Heart right ventricle (tissue), 16 donors: ENCODE measurements at regions not wholly inside any gene's neighbourhood (a gene's known extent, or its start where the extent isn't known, plus 50 kb on each side); places are given as distances from the start of the nearest gene placed in this dataset.

Experiments used
- ATAC-seq, 8 donors: fragments of 200-7000 bp; cut with Tn5 transposase; one replicate each; pipeline ENCODE4 v1.9.1; 2020; ENCODE audit warnings: mild to moderate bottlenecking in 8 of 8, moderate library complexity in 8 of 8, moderate number of reproducible peaks in 1 of 8
- DNase-seq, 2 donors: peaks; one replicate each; pipeline ENCODE4 v3.0.0-alpha.2; 2020
- H3K27ac ChIP-seq, 10 donors: fragments of 200-600 bp; sonication (generic) in 2 of 10; one replicate each; pipeline versions ENCODE4 v1.5.0 to v1.8.0; 2020 to 2022; ENCODE audit warnings: mild to moderate bottlenecking in 3 of 10
- H3K27me3 ChIP-seq, 7 donors: fragments of 200-600 bp; one replicate each; pipeline ENCODE4 v1.8.0; 2021 to 2022; ENCODE audit warnings: mild to moderate bottlenecking in 2 of 7
- H3K36me3 ChIP-seq, 9 donors: fragments of 200-600 bp; sonication (generic) in 1 of 9; one replicate each; pipeline versions ENCODE4 v1.5.0 to v1.8.0; 2020 to 2022; ENCODE audit warnings: mild to moderate bottlenecking in 2 of 9
- H3K4me1 ChIP-seq, 9 donors: fragments of 200-600 bp; sonication (generic) in 1 of 9; one replicate each; pipeline versions ENCODE4 v1.5.0 to v1.8.0; 2020 to 2022; ENCODE audit warnings: mild to moderate bottlenecking in 4 of 9
- H3K4me3 ChIP-seq, 10 donors: fragments of 200-600 bp; sonication (generic) in 2 of 10; one replicate each; pipeline versions ENCODE4 v1.5.0 to v1.8.0; 2020 to 2022; ENCODE audit warnings: mild to moderate bottlenecking in 7 of 10, moderate library complexity in 2 of 10
- H3K9me3 ChIP-seq, 11 donors: fragments of 200-600 bp in 10 of 11; sonication (generic) in 2 of 11; one replicate each; pipeline versions ENCODE4 v1.5.0 to v1.8.0; 2013 to 2022; ENCODE audit warnings: mild to moderate bottlenecking in 2 of 11, control low read depth in 1 of 11, moderate library complexity in 1 of 11
- WGBS, 2 donors: extraction: QIAGEN DNeasy Blood & Tissue Kit; methylation state at CpG; one replicate each; pipeline ENCODE4 v1.1.7; 2013; ENCODE audit warnings: inconsistent platforms in 1 of 2; 5-methylcytosine and 5-hydroxymethylcytosine counted together
- intact Hi-C, 10 donors: fragments of 100-400 bp; cut with DNase I; formaldehyde crosslinking; loops; one replicate each; pipeline versions ENCODE4 v1.11.1 to v1.14.2; 2022
- TF ChIP-seq, protein P1 (sequence below), 9 donors: fragments of 200-600 bp; sonication (generic) in 2 of 9; IDR thresholded peaks; one replicate each; pipeline versions ENCODE4 v1.5.0 to v1.8.0; 2021 to 2022; ENCODE audit warnings: antibody characterized with exemption in 9 of 9, mild to moderate bottlenecking in 5 of 9, moderate library complexity in 1 of 9
- donor health status: Arrhythmogenic right ventricular cardiomyopathy.
- donor health status: ischemic (EF 13 %, LVEDD 7.1; RV severe dilation, severe dysfunction).
- donor health status: healthy with polysubstance abuse.
- donor health status: DM: no; HTN: yes; CAD: no.
- donor health status: DM: no; HTN: no; CAD: no.
- donor health status: ischemic (EF 25% LVEDD 6.9; RV normal size, moderate dysfunction).
- donor health status: ischemic (EF 25% LVEDD 5.7; RV mildly dilated, moderate dysfunction).
- donor health status: healthy.
- donor health status: DM: yes; HTN: yes; CAD: no.
- donor health status: Ischemic cardiomyopathy.
- donor health status: ischemic (EF 35%, LVEDD 5.7; RV mildly dilated, moderate dysfunction).
- donor health status: nonischemic (EF 11% LVEDD 7.7; RV severe dilation, severe dysfunction).
- donor health status: DM: yes; HTN: yes; CAD: no.
- donor health status: PGD.
- donor health status: ischemic (EF 29% LVEDD 5.4; RV normal size, mild dysfunction).
- donor health status: nonischemic (EF 23%, LVEDD 6.1; RV moderate dilation, normal function).

DNA sequence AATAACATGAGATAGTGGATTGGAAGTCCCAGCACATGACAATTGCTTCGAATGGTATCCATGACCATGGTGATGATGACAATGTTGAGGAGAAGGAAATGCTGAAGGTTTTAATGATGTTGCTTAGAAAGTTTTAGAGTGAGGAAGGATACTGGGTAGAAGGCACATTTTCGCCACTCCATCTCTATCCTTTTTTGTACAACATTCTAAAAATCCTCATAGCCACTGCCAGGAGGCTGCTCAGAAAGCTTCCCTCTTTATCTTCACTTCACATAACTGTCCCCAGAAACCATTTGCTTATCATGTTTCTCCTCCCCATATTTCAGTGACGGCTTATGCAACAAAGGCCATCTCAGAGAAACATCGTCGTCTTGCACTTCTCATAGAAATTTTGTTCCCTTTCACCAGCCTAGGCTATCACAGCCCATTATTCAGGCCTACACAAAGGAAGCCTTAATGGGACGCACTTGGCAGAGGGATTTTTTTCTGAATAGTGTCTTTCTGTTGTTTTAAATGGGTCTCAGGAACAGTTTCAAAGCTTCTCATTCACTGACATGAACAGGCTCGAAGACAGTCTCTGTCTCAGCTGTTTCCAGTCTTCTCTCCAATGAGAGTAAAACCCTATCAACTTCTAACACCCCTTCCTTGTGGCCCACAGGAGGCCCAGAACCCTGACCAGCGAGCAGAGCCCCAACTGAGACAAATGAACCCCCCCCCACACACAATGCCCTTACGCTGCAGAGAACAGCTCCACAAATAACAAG, 506.7 kb downstream of the HAPSTR1 start:
- Histone ChIP-seq H3K27ac (no peak overlapping the region), H3K36me3 (no peaks in the 10 kb centered on the region), H3K9me3 (no peaks in the 10 kb centered on the region), H3K4me3 (no peak overlapping the region), H3K4me1 (no peaks in the 10 kb centered on the region), H3K27me3 (peaks cover 0 to 20% (median 4%) of the 10 kb centered on the region in 7 donors)
- intact Hi-C loops: no loop called here
- WGBS, 2 donors: 58 to 61% methylated on average over 9 of the region's 9 CpGs
- ATAC-seq: no peak
- no peak for DNase-seq
- TF ChIP-seq, protein P1, sequence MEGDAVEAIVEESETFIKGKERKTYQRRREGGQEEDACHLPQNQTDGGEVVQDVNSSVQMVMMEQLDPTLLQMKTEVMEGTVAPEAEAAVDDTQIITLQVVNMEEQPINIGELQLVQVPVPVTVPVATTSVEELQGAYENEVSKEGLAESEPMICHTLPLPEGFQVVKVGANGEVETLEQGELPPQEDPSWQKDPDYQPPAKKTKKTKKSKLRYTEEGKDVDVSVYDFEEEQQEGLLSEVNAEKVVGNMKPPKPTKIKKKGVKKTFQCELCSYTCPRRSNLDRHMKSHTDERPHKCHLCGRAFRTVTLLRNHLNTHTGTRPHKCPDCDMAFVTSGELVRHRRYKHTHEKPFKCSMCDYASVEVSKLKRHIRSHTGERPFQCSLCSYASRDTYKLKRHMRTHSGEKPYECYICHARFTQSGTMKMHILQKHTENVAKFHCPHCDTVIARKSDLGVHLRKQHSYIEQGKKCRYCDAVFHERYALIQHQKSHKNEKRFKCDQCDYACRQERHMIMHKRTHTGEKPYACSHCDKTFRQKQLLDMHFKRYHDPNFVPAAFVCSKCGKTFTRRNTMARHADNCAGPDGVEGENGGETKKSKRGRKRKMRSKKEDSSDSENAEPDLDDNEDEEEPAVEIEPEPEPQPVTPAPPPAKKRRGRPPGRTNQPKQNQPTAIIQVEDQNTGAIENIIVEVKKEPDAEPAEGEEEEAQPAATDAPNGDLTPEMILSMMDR (IDR thresholded peaks at IDR 0.05): no peak

DNA sequence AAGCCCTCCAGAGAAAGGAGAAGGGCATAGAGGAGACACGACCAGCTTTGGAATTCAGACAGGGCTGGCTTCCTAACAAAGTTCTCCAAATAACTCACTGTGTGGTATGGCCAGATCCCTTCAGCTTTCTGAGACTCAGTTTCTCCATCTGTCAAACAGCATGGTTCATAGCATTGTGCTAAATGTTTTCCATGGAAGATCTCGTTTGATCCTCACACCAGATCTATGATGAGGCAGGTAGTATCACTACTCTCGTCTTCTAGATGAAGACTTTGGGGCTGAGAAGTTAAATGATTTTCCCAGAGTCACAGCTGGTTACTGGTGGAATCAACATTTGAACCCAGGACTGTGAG, 507.3 kb downstream of the HAPSTR1 start:
- Histone ChIP-seq H3K27ac (no peak overlapping the region), H3K36me3 (no peaks in the 10 kb centered on the region), H3K9me3 (no peaks in the 10 kb centered on the region), H3K27me3 (peaks cover 0 to 15% (median under 1%) of the 10 kb centered on the region in 7 donors), H3K4me1 (no peaks in the 10 kb centered on the region), H3K4me3 (no peak overlapping the region)
- ATAC-seq (no peak), DNase-seq (no peak)
- intact Hi-C loops: no loop called here
- TF ChIP-seq, protein P1 (IDR thresholded peaks at IDR 0.05): no peak
- 50 to 68% methylated on average over 3 of the region's 3 CpGs for WGBS, 2 donors

DNA sequence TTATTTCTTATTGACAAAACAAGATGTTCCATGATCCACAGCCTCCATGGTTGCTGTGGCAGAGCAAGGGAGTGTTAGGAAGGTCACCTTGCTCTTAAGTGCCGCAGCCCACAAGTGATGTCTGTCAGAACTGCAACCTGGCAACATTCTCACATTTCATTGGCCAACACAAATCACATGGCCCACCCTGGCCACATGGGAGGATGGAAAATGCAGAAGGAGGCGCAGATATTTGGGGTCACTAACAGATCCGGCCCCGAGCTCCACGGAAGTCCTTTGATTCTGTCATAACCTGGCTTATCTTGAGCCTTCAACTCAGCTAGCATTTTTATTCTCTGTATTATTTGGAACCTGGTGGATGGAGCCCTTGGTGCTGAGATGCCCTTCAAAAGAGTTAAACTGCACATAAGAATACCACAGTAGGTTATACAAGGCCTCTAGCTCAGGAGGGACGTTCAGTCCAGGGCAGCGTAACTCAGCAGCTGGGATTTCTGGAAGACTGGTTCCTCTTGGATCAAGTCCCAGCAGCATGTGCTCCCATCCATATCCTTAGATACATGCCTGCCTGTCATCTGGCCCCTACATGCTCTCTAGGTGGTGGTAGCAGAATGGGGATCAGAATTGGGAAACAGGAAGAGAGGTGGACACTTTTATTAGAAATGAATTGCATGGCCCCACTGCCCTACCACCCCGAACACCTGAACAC, 508.1 kb downstream of the HAPSTR1 start:
- 76 to 87% methylated on average over 8 of the region's 8 CpGs for WGBS, 2 donors
- H3K27ac ChIP-seq: no peak overlapping the region
- H3K4me3 ChIP-seq: no peak overlapping the region

DNA sequence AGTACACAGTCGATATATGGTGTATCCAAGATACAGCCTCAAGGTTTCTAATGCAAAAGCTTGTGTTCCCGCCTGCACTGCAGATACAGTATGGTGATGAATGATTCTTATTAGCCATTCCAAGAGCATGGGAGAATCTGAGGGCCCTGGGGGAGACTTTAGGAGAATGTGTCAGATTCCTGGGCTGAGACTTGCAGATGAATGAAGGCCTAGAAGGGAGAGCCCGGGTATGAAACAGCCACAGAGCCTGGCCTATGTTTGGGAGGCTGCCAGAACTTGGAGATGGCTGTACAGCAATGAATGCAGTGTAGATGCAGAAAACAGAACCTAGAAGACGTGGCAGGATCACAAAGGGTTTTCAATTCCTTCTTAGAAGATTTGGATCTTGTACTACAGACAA, 510.7 kb downstream of the HAPSTR1 start:
- H3K27ac ChIP-seq: no peak overlapping the region
- H3K4me1 ChIP-seq: no peaks in the 10 kb centered on the region
- ATAC-seq: no peak
- intact Hi-C loops: no loop called here
- no peaks in the 10 kb centered on the region for H3K36me3 ChIP-seq
- 63 to 71% methylated on average over 4 of the region's 4 CpGs for WGBS, 2 donors
- no peaks in the 10 kb centered on the region for H3K27me3 ChIP-seq
- TF ChIP-seq, protein P1 (IDR thresholded peaks at IDR 0.05): no peak
- H3K4me3 ChIP-seq: no peak overlapping the region
- H3K9me3 ChIP-seq: no peaks in the 10 kb centered on the region
- no peak for DNase-seq

More for the DNA sequence above, 508.1 kb downstream of the HAPSTR1 start:
- H3K9me3 ChIP-seq: no peaks in the 10 kb centered on the region
- peak in 1 of 8 donors; percentile 48 for ATAC-seq
- H3K27me3 ChIP-seq: peaks cover 0 to 8% (median 0%) of the 10 kb centered on the region in 7 donors
- no peak for DNase-seq
- no peaks in the 10 kb centered on the region for H3K4me1 ChIP-seq
- intact Hi-C loops: no loop called here
- TF ChIP-seq, protein P1 (IDR thresholded peaks at IDR 0.05): no peak
- H3K36me3 ChIP-seq: no peaks in the 10 kb centered on the region
